ENCODE measurements at regions not wholly inside any gene's neighbourhood (a gene's known extent, or its start where the extent isn't known, plus 50 kb on each side); places are given as distances from the start of the nearest gene placed in this dataset.

DNA sequence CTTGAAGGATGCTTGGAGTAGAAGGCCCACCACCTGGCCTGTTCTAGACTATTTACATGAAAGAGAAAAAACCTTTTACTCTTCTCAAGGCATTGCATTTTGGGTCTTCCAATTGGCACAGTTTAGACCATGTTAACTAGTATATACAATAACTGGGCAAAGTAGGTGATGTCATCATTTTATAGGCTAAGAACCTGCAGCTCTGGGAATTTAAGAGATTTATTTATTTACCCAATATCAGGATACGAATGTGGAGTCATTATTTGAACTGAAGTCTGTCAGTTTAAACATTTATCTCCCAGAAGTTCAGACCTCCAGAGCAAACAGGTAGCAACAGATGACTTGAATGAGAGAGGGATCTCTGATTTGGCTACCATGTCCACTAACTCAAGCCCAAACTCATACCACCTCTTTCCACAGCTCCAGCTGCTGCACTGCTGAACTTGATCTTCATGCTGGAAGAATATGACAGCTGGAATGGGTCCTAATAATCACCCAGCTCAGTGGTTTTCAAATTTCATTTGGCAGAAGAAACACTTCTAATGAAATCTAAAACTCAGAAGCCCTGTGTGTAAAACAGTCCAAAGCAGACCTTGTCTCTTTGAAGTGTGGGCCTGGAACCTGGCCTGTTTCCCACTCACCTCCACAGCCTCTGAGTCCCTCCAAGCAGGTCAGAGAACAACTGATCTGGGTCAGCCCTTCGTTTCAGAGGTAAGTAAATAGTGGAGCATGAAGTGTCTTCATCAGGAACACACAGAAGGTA lies 179.2 kb downstream of the EMP1 start (continued):
- TF ChIP-seq, protein P1, sequence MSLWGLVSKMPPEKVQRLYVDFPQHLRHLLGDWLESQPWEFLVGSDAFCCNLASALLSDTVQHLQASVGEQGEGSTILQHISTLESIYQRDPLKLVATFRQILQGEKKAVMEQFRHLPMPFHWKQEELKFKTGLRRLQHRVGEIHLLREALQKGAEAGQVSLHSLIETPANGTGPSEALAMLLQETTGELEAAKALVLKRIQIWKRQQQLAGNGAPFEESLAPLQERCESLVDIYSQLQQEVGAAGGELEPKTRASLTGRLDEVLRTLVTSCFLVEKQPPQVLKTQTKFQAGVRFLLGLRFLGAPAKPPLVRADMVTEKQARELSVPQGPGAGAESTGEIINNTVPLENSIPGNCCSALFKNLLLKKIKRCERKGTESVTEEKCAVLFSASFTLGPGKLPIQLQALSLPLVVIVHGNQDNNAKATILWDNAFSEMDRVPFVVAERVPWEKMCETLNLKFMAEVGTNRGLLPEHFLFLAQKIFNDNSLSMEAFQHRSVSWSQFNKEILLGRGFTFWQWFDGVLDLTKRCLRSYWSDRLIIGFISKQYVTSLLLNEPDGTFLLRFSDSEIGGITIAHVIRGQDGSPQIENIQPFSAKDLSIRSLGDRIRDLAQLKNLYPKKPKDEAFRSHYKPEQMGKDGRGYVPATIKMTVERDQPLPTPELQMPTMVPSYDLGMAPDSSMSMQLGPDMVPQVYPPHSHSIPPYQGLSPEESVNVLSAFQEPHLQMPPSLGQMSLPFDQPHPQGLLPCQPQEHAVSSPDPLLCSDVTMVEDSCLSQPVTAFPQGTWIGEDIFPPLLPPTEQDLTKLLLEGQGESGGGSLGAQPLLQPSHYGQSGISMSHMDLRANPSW (CRISPR knock-in tag; IDR thresholded peaks at IDR 0.05; ENCODE audit: borderline replicate concordance), result no peak
- TF ChIP-seq MTF2 (CRISPR knock-in tag; IDR thresholded peaks at IDR 0.05; ENCODE audit: borderline replicate concordance), result no peak

DNA sequence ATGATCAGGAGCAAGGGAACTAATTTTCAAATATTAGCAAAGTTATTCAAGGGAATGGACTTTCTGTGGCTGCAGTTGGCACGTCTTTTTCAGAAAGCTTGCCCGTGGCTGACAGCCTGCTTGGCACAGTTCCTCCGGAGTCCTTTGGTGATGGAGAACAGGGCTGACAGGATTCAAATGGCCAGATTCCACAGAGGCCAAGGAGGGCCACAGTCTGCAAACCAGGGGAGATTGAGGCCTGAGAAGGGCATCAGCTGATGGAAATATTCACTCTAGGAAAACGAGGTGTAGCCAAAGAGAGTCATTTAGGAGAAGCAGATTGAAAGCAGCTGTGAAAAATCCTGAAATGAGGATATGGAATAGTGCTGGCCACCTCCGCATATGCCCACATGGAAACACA lies 178.3 kb downstream of the EMP1 start:
- ChIA-PET POLR2A (no interaction called here), CTCF (ENCODE audit: low intra/inter-chr PET ratio, low total read pairs) (no interaction called here)
- ATAC-seq (no peak), DNase-seq (ENCODE audit: low spot score) (no peak), FAIRE-seq (no peak)
- intact Hi-C loops (cut with micrococcal nuclease; ENCODE audit: unreplicated experiment), result no loop called here
- no peaks in the 10 kb centered on the region for H3K4me1 ChIP-seq (ENCODE audit: insufficient read depth, low read length)
- no peaks in the 10 kb centered on the region for H3K9me3 ChIP-seq (ENCODE audit: low read length)
- H3K27me3 ChIP-seq (ENCODE audit: control insufficient read depth in 1 of 2, insufficient read depth in 2 of 2, low read length in 2 of 2), result peaks cover 0 to 3% of the 10 kb centered on the region in 2 experiments; a peak in 1 of 5 replicates
- H3K79me2 ChIP-seq (ENCODE audit: insufficient read depth, low read length), result no peaks in the 10 kb centered on the region
- no peaks in the 10 kb centered on the region for H4K20me1 ChIP-seq (ENCODE audit: insufficient read depth, low read length)
- H3K36me3 ChIP-seq (replicated peaks in 1 of 2; ENCODE audit: control insufficient read depth in 1 of 2, insufficient read depth in 2 of 2, low read length in 2 of 2), result no peaks in the 10 kb centered on the region
- BruUV-seq (replicated peaks), result no TSS peak
- no peak overlapping the region for H3K27ac ChIP-seq (ENCODE audit: extremely low read length, insufficient read depth, low read length)
- TF ChIP-seq, protein P2, sequence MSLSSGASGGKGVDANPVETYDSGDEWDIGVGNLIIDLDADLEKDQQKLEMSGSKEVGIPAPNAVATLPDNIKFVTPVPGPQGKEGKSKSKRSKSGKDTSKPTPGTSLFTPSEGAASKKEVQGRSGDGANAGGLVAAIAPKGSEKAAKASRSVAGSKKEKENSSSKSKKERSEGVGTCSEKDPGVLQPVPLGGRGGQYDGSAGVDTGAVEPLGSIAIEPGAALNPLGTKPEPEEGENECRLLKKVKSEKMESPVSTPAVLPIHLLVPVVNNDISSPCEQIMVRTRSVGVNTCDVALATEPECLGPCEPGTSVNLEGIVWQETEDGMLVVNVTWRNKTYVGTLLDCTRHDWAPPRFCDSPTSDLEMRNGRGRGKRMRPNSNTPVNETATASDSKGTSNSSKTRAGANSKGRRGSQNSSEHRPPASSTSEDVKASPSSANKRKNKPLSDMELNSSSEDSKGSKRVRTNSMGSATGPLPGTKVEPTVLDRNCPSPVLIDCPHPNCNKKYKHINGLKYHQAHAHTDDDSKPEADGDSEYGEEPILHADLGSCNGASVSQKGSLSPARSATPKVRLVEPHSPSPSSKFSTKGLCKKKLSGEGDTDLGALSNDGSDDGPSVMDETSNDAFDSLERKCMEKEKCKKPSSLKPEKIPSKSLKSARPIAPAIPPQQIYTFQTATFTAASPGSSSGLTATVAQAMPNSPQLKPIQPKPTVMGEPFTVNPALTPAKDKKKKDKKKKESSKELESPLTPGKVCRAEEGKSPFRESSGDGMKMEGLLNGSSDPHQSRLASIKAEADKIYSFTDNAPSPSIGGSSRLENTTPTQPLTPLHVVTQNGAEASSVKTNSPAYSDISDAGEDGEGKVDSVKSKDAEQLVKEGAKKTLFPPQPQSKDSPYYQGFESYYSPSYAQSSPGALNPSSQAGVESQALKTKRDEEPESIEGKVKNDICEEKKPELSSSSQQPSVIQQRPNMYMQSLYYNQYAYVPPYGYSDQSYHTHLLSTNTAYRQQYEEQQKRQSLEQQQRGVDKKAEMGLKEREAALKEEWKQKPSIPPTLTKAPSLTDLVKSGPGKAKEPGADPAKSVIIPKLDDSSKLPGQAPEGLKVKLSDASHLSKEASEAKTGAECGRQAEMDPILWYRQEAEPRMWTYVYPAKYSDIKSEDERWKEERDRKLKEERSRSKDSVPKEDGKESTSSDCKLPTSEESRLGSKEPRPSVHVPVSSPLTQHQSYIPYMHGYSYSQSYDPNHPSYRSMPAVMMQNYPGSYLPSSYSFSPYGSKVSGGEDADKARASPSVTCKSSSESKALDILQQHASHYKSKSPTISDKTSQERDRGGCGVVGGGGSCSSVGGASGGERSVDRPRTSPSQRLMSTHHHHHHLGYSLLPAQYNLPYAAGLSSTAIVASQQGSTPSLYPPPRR (CRISPR knock-in tag; IDR thresholded peaks at IDR 0.05; ENCODE audit: borderline replicate concordance), result no peak
- TF ChIP-seq NCOA2 (CRISPR knock-in tag; IDR thresholded peaks at IDR 0.05), result no peak
- no peak for TF ChIP-seq POLR2A (IDR thresholded peaks at IDR 0.05; ENCODE audit: insufficient read depth in 1 of 2, low read depth in 2 of 2, low read length in 2 of 2)
- no peak for TF ChIP-seq HOXA5 (CRISPR knock-in tag; IDR thresholded peaks at IDR 0.05)
- TF ChIP-seq SP4 (CRISPR knock-in tag; IDR thresholded peaks at IDR 0.05), result no peak
- TF ChIP-seq, protein P3, sequence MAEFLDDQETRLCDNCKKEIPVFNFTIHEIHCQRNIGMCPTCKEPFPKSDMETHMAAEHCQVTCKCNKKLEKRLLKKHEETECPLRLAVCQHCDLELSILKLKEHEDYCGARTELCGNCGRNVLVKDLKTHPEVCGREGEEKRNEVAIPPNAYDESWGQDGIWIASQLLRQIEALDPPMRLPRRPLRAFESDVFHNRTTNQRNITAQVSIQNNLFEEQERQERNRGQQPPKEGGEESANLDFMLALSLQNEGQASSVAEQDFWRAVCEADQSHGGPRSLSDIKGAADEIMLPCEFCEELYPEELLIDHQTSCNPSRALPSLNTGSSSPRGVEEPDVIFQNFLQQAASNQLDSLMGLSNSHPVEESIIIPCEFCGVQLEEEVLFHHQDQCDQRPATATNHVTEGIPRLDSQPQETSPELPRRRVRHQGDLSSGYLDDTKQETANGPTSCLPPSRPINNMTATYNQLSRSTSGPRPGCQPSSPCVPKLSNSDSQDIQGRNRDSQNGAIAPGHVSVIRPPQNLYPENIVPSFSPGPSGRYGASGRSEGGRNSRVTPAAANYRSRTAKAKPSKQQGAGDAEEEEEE (CRISPR knock-in tag; IDR thresholded peaks at IDR 0.05; ENCODE audit: borderline replicate concordance), result no peak
- no peak overlapping the region for H3K9ac ChIP-seq (ENCODE audit: insufficient read depth, low read depth, low read length)
- in situ Hi-C loops (cut with HindIII; ENCODE audit: extremely low pct_ligation_motif_present, low pct_unique_long_range_greater_than_20kb), result loop anchor here (25.0 kb wide), 1 partner anchor 788 kb away; no protein-coding TSS in a partner anchor
- H3K4me3 ChIP-seq (replicated peaks in 1 of 3; ENCODE audit: insufficient read depth in 1 of 3, low read depth in 2 of 3, low read length in 3 of 3), result no peak overlapping the region
- no peak overlapping the region for H2AFZ ChIP-seq (ENCODE audit: low read length)
- 4% methylated on average over 5 of the region's 5 CpGs for WGBS (ENCODE audit: low lambda C conversion rate)
- no peak overlapping the region for H3K4me2 ChIP-seq (ENCODE audit: low read depth, low read length)

Measured in HepG2 (cell line).